GM19328 (cell line): ENCODE measurements at regions not wholly inside any gene's neighbourhood (a gene's known extent, or its start where the extent isn't known, plus 50 kb on each side); places are given as distances from the start of the nearest gene placed in this dataset.
A peak's percentile ranks its signal among the peaks of the same experiment; 100 is the strongest.

Experiments
- ATAC-seq: cut with Tn5 transposase; IDR thresholded peaks from one replicate; pipeline ENCODE4 v1.9.1; 2021; ENCODE audit warnings: mild to moderate bottlenecking, moderate library complexity; ENCODE audit not compliant: unreplicated experiment

DNA sequence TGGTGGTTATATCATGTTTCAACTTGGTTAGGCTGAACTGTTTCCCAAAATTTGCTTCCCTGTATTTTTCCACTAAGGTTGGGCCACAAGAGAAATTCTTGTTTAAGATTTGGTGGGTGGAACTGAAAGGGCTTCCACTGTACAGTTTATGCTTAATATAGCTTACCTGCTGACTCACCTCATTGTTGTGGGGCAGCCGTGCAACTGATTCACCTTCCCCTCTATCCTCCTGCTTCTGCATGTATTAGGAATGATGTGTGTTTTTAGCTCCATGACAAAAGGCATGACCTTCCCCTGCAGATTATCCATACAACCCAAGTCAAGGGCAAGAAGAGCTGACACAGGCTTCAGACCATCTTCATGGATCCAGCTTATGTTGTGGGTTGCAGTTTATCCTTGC, 98.4 kb upstream of the GULP1 start:
- no peak for ATAC-seq

DNA sequence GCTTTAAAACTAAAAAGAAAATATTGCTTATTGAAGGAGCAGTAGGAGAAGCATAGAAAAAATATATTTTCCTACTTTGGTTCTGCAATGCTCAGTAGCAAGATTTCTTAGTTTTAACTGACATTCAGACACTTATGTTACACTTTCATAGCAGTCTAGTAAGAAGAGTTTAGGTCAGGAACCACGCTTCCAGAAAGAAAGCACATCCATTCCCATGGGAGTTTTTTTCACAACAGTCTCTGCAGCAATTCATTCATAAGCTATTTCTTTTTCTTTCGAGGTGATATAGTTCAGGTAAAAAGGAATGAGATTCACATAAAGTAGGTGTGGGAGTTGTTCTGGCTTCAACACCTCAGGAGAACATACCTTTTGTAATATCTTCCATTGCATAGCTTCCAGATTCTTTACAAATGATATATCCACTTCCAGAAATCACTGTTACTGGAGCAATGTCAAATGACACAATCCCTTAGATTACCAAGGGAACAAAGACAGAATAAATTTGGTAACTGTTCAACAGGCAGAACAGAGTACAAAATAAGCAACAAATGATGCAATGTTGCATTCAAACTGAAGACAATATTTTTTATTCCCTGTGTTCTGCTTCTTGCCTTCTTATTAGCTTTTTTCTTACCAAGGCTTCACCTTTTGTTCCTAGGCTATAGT, 95.2 kb upstream of the GULP1 start:
- no peak for ATAC-seq

DNA sequence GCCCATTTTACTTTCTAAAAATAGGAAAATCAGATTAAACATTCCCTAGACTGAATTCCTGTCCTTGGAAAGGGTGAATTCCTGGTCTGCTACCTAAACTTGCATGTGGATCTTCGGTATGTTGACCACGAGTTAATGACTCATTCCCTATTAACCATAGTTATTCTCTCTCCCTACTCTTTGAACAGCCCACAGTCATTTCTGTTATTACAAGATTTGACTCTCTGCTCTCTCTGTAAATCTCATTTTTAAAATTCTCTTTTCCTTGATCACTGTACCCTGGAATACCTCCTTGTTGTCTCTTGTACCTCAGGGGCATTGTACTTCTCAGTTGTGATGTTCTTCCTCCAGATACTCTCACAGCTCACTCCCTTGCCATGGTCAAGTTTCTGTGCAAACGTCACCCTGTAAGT, 92.0 kb upstream of the GULP1 start:
- ATAC-seq = no peak

DNA sequence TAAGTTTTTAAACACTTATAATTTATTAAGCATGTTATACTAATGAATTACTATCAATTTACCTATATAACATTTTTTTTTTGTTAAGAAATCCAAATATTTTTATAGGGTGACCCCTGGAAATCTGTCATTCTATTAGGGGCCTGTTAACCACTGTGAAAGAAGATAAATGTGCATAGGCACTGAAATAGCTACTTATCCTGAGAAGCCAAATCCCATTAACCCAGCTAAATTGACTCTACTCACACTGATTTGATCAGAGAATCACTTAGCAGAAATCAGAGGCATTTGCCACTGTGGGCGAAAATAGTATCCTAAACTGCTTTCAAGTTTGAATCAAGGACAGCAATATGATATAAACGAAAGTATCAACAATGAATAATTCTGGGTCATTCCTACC, 90.0 kb upstream of the GULP1 start:
- ATAC-seq = no peak

DNA sequence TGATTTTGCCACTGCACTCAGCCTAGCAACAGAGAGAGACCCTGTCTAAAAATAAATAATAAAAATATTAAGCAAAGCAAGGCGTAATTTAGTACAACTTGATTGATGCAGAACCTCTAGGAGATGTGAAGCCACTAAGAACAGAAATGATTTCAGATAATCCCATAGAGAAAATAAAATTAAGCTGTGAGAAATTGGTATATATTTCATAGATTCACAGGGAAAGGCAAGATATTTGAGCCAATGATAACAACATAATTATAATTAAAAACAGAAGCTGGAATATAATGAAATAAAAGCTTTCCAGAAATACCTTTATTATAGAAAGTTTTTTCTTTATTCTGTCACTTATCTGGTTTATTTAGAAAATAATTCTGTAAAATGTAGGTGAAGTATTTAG, 88.9 kb upstream of the GULP1 start:
- no peak for ATAC-seq

DNA sequence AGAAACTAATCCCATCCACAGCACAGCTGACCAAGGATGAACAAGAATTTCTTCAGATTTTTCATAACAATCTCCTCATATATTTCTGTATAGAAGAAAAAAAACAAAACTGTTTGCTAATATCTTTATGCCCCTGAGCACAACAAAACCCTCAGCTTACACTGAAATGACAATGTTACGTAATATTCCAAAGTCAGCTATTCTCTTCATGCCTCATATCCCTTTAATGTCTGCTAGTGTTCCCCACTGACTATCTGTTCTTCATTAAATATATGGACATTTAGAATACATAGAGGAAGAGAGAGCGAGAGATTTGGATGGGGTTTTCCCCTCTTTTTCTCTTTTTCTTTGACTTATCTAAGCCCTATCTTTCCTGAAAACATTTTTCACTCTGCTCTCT, 87.9 kb upstream of the GULP1 start:
- ATAC-seq = no peak

DNA sequence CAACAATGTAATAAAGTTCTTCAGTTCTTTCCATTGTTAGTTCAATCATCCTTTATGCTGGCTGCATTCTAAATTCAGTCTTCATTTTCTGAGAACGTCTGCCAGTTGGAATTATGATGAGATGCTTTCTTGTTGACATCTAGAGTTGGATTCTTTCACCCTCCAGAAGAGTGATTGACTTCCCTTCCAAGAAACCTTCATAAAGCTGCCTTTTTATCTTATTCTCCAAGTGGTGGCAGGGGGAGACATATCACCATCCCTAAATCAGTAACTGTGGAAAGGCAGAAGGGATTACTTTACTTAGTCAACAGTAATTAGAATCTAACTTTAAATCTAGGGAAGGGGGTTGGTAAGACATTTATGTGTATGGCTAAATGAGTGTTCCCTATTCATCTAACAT, 86.8 kb upstream of the GULP1 start:
- no peak for ATAC-seq

DNA sequence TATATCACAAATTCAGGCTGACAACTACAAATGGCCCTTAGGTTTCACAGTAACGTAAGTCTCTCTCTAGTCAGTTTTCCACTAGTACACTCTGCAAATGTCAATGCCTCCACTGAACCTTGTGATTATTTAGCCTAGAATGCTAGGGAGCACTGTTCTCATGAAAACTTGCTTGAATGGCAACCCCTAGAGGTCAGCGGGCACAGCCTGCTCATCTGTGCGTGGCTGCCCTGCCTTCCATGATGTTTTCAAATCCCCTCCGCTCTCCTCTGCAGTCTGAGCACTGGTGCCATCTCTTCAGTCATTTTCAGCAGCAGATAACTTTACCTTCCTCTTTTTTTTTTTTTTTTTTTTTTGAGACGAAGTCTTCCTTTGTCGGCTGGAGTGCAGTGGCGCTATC, 84.1 kb upstream of the GULP1 start:
- ATAC-seq = no peak

DNA sequence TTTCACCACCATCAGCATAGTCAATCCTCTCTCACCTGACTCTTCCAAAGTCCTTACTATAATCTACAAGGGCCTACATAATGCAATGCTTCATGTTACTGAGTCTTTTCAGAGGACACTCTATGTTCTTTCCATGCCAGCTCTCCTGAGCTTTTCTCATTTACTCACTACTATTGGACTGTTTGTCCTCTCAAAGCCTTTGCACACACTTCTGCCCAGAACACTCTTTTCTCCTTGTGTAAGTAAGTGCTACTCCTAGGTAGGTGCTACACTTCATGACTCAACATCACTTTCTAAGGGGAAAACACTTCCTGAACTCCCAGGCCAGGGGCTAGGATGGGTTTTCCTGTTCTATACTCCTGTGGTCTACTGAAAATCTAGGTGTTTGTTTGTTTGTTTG, 82.5 kb upstream of the GULP1 start:
- ATAC-seq = no peak

DNA sequence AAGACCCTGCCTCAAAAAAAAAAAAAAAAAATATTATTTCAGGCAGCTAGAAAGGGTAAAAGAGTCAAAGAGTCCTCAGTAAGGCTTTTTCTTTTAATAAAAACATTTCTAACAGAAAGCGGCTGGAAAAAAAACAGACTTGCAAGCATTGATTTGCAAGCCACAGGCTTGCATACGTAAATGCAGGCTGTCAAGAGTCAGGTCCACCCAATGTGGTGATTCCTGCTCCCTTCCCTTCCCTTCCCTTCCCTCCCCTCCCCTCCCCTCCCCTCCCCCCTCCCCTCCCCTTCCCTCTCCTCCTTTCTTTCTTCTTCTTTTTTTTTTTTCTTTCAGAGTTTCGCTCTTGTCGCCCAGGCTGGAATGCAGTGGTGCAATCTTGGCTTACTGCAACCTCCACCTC, 74.4 kb upstream of the GULP1 start:
- no peak for ATAC-seq

DNA sequence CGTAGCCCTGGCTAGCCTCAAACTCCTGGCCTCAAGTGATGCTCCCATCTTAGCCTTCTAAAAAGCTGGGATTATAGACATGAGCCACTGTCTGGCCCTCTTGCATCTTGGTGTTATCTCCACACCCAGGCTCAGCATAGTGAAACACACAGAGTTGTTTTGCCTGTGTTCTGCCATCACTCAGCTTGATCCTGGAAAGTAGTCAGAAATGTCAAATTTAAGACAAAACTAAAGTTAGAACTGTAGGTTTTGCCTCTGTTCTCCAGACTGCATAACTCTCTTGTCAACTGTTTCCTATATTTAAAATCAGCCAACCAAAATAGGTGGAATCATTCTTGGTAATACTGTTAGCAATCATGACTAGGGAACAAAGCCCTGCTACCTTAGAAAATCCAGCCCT, 72.1 kb upstream of the GULP1 start:
- no peak for ATAC-seq

DNA sequence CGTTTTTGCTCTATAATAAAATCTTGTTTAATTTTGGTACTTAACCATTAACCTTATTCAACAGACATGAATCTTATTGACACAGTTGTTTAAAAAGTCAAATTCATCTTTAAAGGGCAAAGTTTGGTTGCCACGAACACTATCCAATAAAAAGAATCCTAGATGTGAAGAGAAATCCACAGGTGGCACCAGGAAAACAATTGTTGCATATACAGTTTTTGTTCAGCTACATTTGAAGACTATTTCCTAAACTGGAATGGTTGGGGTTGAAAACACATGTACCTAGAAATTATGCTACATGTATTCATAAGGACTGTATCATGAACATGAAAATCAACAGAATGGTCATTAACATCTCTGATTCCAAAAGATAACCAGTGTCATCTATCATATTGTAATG, 71.1 kb upstream of the GULP1 start:
- ATAC-seq = no peak

DNA sequence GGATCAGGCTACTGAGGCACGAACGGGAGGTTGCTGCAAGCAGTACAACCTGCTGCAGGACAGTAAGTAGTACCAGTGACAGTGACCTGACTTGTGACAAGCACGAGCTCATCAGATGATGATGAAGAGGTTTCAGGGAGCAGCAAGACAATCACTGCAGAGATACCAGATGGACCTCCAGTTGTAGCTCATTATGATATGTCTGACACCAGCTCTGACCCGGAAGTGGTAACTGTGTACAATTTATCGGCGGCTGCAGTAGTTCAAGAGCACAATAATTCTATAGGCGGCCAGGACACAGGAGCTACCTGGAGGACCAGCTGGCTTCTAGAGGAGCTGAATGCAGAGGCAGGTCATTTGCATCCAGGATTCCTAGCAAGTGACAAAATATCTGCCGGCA, 64.0 kb upstream of the GULP1 start:
- ATAC-seq = no peak

DNA sequence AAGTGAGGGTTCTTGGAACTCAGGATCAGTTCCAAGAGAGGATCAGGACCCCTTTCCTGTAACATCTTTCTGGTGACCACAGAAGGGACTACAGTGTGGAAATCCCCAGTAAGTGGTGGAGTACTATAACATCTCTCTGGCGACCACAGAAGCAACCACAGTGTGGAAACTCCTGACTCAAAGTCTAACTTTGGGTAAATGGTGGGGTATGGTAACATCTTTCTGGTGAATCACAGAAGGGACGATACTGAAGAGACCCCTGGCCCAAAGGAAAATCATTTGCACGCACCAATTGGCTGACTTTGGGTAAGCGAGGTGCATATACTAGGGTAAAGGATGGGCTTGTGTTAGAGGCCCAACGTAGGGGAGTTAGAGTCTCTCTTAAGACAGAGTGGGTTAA, 56.3 kb upstream of the GULP1 start:
- ATAC-seq = peak; percentile 78

DNA sequence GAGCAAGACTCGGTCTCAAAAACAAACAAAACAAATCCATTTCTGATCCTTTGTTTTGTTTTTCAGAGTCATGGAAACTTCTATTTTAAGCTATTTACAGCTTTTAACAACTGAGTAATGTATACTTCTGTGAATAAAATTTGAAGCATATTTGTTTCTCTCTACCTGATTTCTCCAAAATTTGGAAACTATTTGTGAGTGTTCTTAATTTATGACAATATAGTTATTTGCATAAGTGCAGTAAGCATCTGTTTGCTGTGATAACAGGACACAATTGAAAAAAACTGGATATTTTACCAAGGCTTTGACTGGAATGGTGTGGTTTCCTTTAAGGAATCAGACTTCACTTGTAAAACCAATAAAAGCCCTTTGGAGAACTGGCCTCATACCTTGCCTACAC, 53.3 kb upstream of the GULP1 start:
- no peak for ATAC-seq
